ENCODE measurements at regions not wholly inside any gene's neighbourhood (a gene's known extent, or its start where the extent isn't known, plus 50 kb on each side); places are given as distances from the start of the nearest gene placed in this dataset.

DNA sequence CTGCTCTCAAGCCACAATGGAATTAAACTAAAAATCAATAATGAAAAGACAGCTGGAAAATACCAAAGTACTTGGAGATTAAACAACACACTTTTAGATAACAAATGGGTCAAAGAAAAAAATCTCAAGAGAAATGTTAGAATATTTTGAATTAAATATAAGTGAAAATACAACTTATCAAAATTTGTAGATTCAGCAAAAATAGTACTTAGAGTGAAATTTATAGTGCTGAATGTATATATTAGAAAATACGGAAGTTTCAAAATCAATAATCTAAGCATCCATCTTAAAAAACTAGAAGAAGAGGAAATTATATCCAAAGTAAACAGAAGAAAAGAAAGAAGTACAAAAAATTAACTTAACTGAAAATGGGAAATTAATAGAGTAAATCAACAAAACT is 179.2 kb upstream of the CDH11 start:
- Mint-ChIP-seq H3K36me3 (no peaks in the 10 kb centered on the region), H3K4me1 (no peaks in the 10 kb centered on the region), H3K9me3 (peaks cover 0 to 5% (median under 1%) of the 10 kb centered on the region in 6 donors), H3K27me3 (ENCODE audit: low read depth in 3 of 3) (peaks cover 0 to 1% (median 0%) of the 10 kb centered on the region in 3 donors), H3K27ac (no peak overlapping the region), H3K4me3 (no peak overlapping the region)
- no peak for DNase-seq

DNA sequence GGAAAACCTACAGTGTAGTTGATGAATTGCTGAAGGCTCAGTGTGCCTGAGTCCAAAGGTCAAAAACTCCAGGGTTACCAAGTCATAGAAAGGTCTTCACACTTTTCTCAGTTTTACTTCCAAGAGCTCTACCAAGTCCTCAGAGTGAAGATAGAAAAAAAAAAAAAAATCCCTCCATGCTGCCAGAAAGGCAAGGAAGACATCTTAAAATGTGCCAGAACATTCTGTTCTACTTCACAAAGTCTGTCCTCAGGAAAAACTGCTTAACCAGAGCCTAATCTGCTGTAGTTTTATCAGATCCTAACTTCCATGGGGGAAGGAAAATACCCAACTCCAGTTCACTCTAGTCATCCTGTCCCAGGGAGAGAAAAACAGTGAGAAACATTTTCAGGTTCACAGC is 175.6 kb upstream of the CDH11 start:
- Mint-ChIP-seq H3K36me3 (no peaks in the 10 kb centered on the region), H3K9me3 (peaks cover 0 to 6% (median 3%) of the 10 kb centered on the region in 6 donors), H3K4me3 (no peak overlapping the region), H3K27me3 (ENCODE audit: low read depth in 3 of 3) (peaks cover 0 to 3% (median 0%) of the 10 kb centered on the region in 3 donors), H3K27ac (no peak overlapping the region), H3K4me1 (no peaks in the 10 kb centered on the region)
- no peak for DNase-seq

DNA sequence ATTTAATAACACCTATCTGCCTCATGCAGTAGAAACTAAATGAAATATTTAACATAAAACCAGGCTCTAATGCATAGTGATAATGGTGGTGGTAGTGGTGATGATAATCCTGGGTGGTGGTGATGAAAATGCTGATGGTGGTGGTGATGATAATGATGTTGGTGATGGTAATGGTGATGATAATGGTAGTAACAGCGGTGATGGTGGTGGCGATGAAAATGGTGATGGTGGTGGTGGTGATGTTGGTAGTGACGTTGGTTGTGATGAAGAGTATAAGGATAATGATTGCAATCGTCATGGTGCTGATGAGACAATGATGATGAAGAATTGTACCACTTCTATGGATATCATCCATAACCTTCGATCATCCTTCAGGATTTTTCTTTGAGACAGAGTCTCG is 173.7 kb upstream of the CDH11 start:
- Mint-ChIP-seq H3K4me1 (no peaks in the 10 kb centered on the region), H3K27me3 (ENCODE audit: low read depth in 3 of 3) (peaks cover 0 to 3% (median 0%) of the 10 kb centered on the region in 3 donors), H3K9me3 (peaks cover 0 to 6% (median 3%) of the 10 kb centered on the region in 6 donors), H3K36me3 (no peaks in the 10 kb centered on the region), H3K4me3 (no peak overlapping the region), H3K27ac (no peak overlapping the region)
- no peak for DNase-seq

DNA sequence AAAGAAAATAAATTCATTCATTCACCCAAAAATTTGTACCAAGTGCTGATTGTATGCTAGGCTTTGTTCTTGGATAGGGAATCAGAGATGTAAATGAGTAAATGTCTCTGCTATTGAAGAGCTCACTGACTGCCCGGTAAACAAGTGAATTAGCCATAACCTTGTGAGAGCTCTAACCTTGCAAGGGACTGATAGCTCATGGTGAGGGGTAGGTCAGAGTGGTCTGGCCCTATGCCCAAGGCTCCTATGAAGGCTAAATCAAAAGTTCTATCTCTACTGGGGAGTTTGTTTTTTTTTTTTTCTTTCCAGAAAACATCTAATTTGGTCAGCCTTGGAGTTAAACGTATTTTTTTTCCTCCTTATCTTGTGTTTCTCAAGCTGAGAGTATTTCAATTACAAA is 172.8 kb upstream of the CDH11 start:
- H3K27me3 Mint-ChIP-seq (ENCODE audit: low read depth in 3 of 3), result peaks cover 0 to 3% (median 0%) of the 10 kb centered on the region in 3 donors
- no peak for DNase-seq
- H3K36me3 Mint-ChIP-seq, result no peaks in the 10 kb centered on the region
- no peaks in the 10 kb centered on the region for H3K4me1 Mint-ChIP-seq
- no peak overlapping the region for H3K4me3 Mint-ChIP-seq
- no peak overlapping the region for H3K27ac Mint-ChIP-seq
- peaks cover 0 to 6% (median 3%) of the 10 kb centered on the region in 6 donors for H3K9me3 Mint-ChIP-seq

- Mint-ChIP-seq H3K36me3 (no peaks in the 10 kb centered on the region), H3K27ac (no peak overlapping the region), H3K9me3 (peaks cover 0 to 5% (median 3%) of the 10 kb centered on the region in 6 donors), H3K4me3 (no peak overlapping the region), H3K4me1 (no peaks in the 10 kb centered on the region), H3K27me3 (ENCODE audit: low read depth in 3 of 3) (peaks cover 0 to 1% (median 0%) of the 10 kb centered on the region in 3 donors)
- DNase-seq, result no peak
These were observed 172.3 kb upstream of the CDH11 start for GRCh38 chr16:65294165-65294564.

GRCh38 chr16:65289022-65289421 is 167.2 kb upstream of the CDH11 start:
- Mint-ChIP-seq H3K27me3 (ENCODE audit: low read depth in 3 of 3) (peaks cover 0 to 2% (median 0%) of the 10 kb centered on the region in 3 donors), H3K4me3 (no peak overlapping the region), H3K36me3 (no peaks in the 10 kb centered on the region), H3K9me3 (peaks cover 0 to 10% (median 0%) of the 10 kb centered on the region in 6 donors), H3K27ac (no peak overlapping the region), H3K4me1 (no peaks in the 10 kb centered on the region)
- DNase-seq, result no peak

DNA sequence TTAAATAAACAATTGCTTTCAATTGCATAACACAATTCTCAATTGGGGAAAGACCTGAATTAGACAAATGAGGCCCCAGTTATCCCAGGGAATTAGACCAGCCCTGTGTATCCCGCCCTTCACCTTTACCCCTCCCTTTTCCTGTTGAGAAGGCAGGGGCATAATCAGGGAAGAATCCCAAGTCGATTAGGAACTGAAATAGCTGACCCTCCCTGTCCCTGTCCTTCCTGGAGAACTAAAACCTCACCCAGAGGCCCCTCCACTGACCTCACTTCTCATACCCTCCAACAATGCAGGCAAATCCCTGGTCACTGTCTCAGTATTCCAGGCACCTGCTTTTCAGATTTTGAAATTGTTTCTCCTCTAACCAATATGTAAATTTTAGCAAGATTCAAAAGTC is 165.4 kb upstream of the CDH11 start:
- Mint-ChIP-seq H3K27ac (no peak overlapping the region), H3K4me1 (no peaks in the 10 kb centered on the region), H3K27me3 (ENCODE audit: low read depth in 3 of 3) (peaks cover 0 to 2% (median 0%) of the 10 kb centered on the region in 3 donors), H3K36me3 (no peaks in the 10 kb centered on the region), H3K4me3 (no peak overlapping the region), H3K9me3 (peaks cover 0 to 10% (median 0%) of the 10 kb centered on the region in 6 donors)
- no peak for DNase-seq

DNA sequence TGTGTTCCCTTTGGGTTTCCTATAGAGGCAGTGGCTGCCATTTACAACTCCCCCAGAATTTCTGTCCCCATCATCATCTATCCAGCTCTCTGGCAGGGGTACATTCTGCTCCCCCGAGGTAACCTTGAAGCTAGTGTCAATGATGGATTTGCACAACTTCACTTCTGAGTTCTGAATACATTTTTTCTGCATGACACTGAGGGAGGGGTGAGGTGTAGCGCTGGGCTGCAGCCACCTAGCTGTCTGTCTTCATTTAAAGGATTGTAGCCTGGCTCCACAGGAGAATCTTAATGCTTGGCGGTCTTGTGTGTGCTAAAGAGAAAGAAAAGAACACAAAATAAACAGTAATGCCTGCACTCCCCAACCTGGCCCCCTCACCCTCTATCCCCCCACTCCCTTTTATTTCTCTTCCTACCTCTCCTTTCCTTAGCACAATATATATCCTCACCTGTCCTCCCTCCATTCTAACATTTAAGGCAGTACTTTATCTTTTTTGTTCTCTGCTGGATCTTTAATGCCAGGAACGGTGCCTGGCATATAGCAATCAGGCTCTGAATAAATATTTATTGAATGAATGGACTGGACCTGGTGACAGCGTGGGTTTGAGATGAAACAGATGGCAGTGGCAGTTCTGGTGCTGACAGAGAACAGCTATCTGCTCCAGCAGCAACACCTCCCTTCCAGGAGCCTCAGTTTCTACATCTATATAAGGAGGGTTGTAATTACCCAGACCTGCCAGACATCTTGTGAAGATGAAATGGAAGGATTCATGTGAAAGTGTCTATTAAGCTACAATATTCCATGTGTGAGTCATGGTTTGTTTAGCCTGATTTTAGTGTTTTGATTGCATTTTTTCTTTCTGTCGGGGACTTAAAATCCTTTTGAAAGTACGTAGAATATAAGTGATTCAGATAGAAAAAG is 163.5 kb upstream of the CDH11 start:
- Mint-ChIP-seq H3K9me3 (peaks cover 0 to 10% (median 0%) of the 10 kb centered on the region in 6 donors), H3K36me3 (no peaks in the 10 kb centered on the region), H3K27ac (no peak overlapping the region), H3K27me3 (ENCODE audit: low read depth in 3 of 3) (peaks cover 0 to 2% (median 0%) of the 10 kb centered on the region in 3 donors), H3K4me3 (no peak overlapping the region), H3K4me1 (no peaks in the 10 kb centered on the region)
- DNase-seq, result no peak

GRCh38 chr16:65284626-65285025 is 162.8 kb upstream of the CDH11 start:
- Mint-ChIP-seq H3K27ac (no peak overlapping the region), H3K36me3 (no peaks in the 10 kb centered on the region), H3K27me3 (ENCODE audit: low read depth in 3 of 3) (peaks cover 0 to 2% (median 0%) of the 10 kb centered on the region in 3 donors), H3K4me3 (no peak overlapping the region), H3K9me3 (peaks cover 0 to 10% (median 0%) of the 10 kb centered on the region in 6 donors), H3K4me1 (no peaks in the 10 kb centered on the region)
- no peak for DNase-seq

DNA sequence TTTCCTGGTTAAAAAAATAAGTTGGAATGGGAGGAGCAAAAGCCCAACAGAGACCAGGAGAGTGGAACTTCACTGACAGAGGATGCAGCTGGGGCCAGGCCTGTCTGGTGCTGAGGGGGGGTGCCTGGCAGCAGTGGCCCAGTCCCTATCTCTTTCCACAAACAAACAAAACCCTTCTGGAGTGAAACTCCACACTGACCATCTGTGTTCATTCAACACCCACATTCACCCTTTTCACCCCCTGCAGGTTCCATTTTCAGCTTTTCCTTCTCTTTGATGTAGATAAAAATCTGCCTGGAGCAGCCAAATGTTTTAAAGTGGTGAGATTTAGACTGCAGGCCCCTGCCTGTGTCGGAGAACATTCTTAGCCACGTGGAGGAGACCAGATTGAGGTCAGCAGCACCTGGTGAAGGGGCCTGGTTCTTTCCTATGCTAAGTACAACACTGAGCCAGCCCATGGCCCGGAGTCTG is 161.4 kb upstream of the CDH11 start:
- Mint-ChIP-seq H3K9me3 (peaks cover 0 to 6% (median 0%) of the 10 kb centered on the region in 6 donors), H3K4me1 (no peaks in the 10 kb centered on the region), H3K36me3 (no peaks in the 10 kb centered on the region), H3K4me3 (no peak overlapping the region), H3K27ac (no peak overlapping the region), H3K27me3 (ENCODE audit: low read depth in 3 of 3) (peaks cover 0 to 2% (median 0%) of the 10 kb centered on the region in 3 donors)
- no peak for DNase-seq

DNA sequence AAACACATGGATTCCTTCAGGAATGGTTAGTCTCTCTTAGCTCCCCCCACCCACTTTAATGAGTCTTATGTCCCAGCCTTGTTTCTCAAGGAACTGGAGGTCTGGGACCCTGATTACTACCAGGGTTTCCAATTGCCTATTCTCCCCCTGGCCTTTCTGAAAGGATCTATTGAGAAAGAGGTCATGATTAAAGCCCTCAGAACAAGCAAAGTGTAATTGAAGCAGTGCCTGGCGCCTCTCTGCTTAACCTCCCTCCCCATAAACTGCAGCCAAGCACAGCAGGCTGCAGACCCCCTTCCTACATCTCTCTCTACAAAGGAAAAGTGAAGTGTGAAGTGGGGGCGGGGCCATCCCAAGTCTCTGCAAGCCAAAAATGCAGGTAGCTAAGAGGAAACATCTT is 159.7 kb upstream of the CDH11 start:
- Mint-ChIP-seq H3K9me3 (peaks cover 0 to 6% (median under 1%) of the 10 kb centered on the region in 6 donors), H3K27ac (no peak overlapping the region), H3K27me3 (ENCODE audit: low read depth in 3 of 3) (peaks cover 0 to 2% (median 0%) of the 10 kb centered on the region in 3 donors), H3K36me3 (no peaks in the 10 kb centered on the region), H3K4me3 (no peak overlapping the region), H3K4me1 (no peaks in the 10 kb centered on the region)
- DNase-seq, result no peak

DNA sequence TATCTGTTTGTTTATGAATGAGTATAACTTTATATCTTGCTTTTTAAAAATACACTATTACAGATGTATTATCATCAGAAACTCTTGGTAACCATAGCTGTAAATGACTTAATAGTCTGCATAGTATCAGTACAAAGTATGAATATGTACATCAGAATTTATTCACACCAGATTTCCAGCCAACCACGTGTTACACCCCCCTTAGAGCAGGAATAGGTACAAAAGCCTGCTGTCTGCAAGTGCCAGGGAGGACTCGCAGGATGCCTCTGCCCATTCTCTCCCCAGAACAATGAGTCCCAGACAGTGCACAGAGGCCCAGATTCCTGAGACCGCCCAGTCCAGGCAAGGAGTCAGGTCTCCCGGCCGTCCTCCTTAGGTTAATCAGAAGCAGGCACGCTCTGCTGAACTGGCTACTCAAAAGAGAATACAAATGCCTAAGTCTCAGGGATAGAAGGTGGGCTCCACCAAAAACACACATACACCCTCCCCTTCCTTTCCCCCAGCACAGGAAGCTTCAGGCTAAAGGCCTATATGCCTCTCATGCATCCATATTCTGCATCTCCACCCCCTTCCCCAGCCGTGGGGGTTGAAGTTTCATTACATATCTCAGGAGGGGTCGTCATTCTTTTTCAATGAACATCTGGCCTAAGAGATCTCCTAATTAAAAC is 159.1 kb upstream of the CDH11 start:
- H3K36me3 Mint-ChIP-seq, result no peaks in the 10 kb centered on the region

GRCh38 chr16:65279576-65279975 is 157.7 kb upstream of the CDH11 start:
- H3K4me1 Mint-ChIP-seq, result no peaks in the 10 kb centered on the region
- no peak overlapping the region for H3K4me3 Mint-ChIP-seq
- no peak overlapping the region for H3K27ac Mint-ChIP-seq
- peaks cover 0 to 2% (median 0%) of the 10 kb centered on the region in 3 donors for H3K27me3 Mint-ChIP-seq (ENCODE audit: low read depth in 3 of 3)
- DNase-seq, result no peak
- peaks cover 0 to 4% (median 0%) of the 10 kb centered on the region in 6 donors for H3K9me3 Mint-ChIP-seq
- H3K36me3 Mint-ChIP-seq, result no peaks in the 10 kb centered on the region

More for the DNA sequence above, 159.1 kb upstream of the CDH11 start:
- no peak for DNase-seq
- Mint-ChIP-seq H3K27ac (no peak overlapping the region), H3K4me3 (no peak overlapping the region), H3K4me1 (no peaks in the 10 kb centered on the region), H3K9me3 (peaks cover 0 to 6% (median under 1%) of the 10 kb centered on the region in 6 donors), H3K27me3 (ENCODE audit: low read depth in 3 of 3) (peaks cover 0 to 2% (median 0%) of the 10 kb centered on the region in 3 donors)

DNA sequence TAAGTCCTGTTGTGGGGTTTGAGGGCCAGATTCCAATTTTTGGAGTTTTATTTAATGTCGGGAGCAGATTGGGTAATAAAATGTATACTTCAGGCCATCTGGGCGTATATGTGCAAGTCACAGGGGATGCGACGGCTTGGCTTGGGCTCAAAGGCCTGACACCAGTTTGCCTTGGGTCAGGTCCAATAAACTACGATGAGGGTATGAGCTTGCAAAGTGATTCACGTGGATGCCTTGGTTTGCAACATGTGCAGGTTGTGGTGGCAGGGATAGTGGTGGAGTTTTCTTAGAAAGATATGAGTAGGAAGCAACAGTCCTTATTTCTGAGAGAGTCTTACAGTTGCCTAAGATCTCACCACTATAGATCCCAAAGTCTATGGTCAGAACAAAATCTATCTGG is 157.0 kb upstream of the CDH11 start:
- H3K9me3 Mint-ChIP-seq, result peaks cover 0 to 4% (median 1%) of the 10 kb centered on the region in 6 donors
- no peak overlapping the region for H3K4me3 Mint-ChIP-seq
- H3K36me3 Mint-ChIP-seq, result no peaks in the 10 kb centered on the region
- H3K27ac Mint-ChIP-seq, result no peak overlapping the region
- H3K4me1 Mint-ChIP-seq, result no peaks in the 10 kb centered on the region
- no peak for DNase-seq
- H3K27me3 Mint-ChIP-seq (ENCODE audit: low read depth in 3 of 3), result no peaks in the 10 kb centered on the region
